Liver (tissue), 8 donors: ENCODE measurements at regions not wholly inside any gene's neighbourhood (a gene's known extent, or its start where the extent isn't known, plus 50 kb on each side); places are given as distances from the start of the nearest gene placed in this dataset.

Source experiments
- DNase-seq: peaks from one replicate; pipeline ENCODE4 v3.0.0-alpha.2; 2017; ENCODE audit warnings: low spot score
- H3K27ac ChIP-seq, 2 donors: one replicate each; pipeline ENCODE4 v1.7.0; 2013; ENCODE audit warnings: inconsistent platforms in 2 of 2, low read length in 2 of 2, control low read depth in 1 of 2, low read depth in 1 of 2, mild to moderate bottlenecking in 1 of 2
- H3K27me3 ChIP-seq, 4 donors: one replicate each; pipeline versions ENCODE4 v1.6.1 to v1.7.0; 2013; ENCODE audit warnings: low read length in 3 of 4, inconsistent platforms in 1 of 4, mild to moderate bottlenecking in 1 of 4, moderate library complexity in 1 of 4; ENCODE audit not compliant: control insufficient read depth in 4 of 4, insufficient read depth in 4 of 4
- H3K36me3 ChIP-seq, 4 donors: one replicate each; pipeline versions ENCODE4 v1.6.1 to v1.7.0; 2013; ENCODE audit warnings: low read length in 3 of 4, mild to moderate bottlenecking in 3 of 4, low read depth in 1 of 4, moderate library complexity in 1 of 4; ENCODE audit not compliant: control insufficient read depth in 4 of 4, insufficient read depth in 3 of 4
- H3K4me1 ChIP-seq, 4 donors: one replicate each; pipeline versions ENCODE4 v1.6.1 to v1.7.0; 2013; ENCODE audit warnings: low read length in 3 of 4, mild to moderate bottlenecking in 3 of 4, moderate library complexity in 1 of 4; ENCODE audit not compliant: control insufficient read depth in 4 of 4, insufficient read depth in 4 of 4
- H3K4me3 ChIP-seq, 3 donors: one replicate each; pipeline versions ENCODE4 v1.6.1 to v1.7.0; 2013; ENCODE audit warnings: low read length in 3 of 3, control low read depth in 1 of 3, low read depth in 1 of 3, mild to moderate bottlenecking in 1 of 3
- H3K9ac ChIP-seq, 2 donors: one replicate each; pipeline ENCODE4 v1.7.0; 2013; ENCODE audit warnings: low read length in 2 of 2, mild to moderate bottlenecking in 2 of 2, moderate library complexity in 2 of 2, control low read depth in 1 of 2, low read depth in 1 of 2
- H3K9me3 ChIP-seq, 4 donors: one replicate each; pipeline versions ENCODE4 v1.6.1 to v1.7.0; 2013; ENCODE audit warnings: low read length in 3 of 4; ENCODE audit not compliant: control insufficient read depth in 4 of 4
- ATF3 ChIP-seq: IDR thresholded peaks from 2 replicates; pipeline ENCODE4 v1.6.1; 2016; ENCODE audit warnings: antibody characterized with exemption
- EGR1 ChIP-seq, 2 donors: IDR thresholded peaks; 2 replicates each; pipeline ENCODE4 v1.6.1; 2016 to 2018; ENCODE audit warnings: antibody characterized with exemption in 2 of 2, low read depth in 2 of 2
- FOXA1 ChIP-seq: IDR thresholded peaks from 2 replicates; pipeline ENCODE4 v1.6.1; 2016; ENCODE audit warnings: antibody characterized with exemption
- FOXA2 ChIP-seq: IDR thresholded peaks from 2 replicates; pipeline ENCODE4 v1.6.1; 2016; ENCODE audit warnings: antibody characterized with exemption
- GABPA ChIP-seq, 2 donors: IDR thresholded peaks in 1 of 2; conservative IDR thresholded peaks in 1 of 2; 2 replicates each; pipeline ENCODE4 v1.6.1; 2016; ENCODE audit warnings: antibody characterized with exemption in 2 of 2, mild to moderate bottlenecking in 1 of 2, moderate library complexity in 1 of 2
- HNF4A ChIP-seq, 2 donors: conservative IDR thresholded peaks; 2 replicates each; pipeline ENCODE4 v1.6.1; 2016; ENCODE audit warnings: antibody characterized with exemption in 2 of 2, mild to moderate bottlenecking in 2 of 2
- HNF4G ChIP-seq: IDR thresholded peaks from 2 replicates; pipeline ENCODE4 v1.6.1; 2016; ENCODE audit warnings: antibody characterized with exemption
- JUND ChIP-seq, 2 donors: IDR thresholded peaks; 2 replicates each; pipeline ENCODE4 v1.6.1; 2016; ENCODE audit warnings: antibody characterized with exemption in 2 of 2
- MAX ChIP-seq: IDR thresholded peaks from 2 replicates; pipeline ENCODE4 v1.6.1; 2016; ENCODE audit warnings: antibody characterized with exemption
- NR2F2 ChIP-seq: IDR thresholded peaks from 2 replicates; pipeline ENCODE4 v1.6.1; 2016; ENCODE audit warnings: antibody characterized with exemption
- RAD21 ChIP-seq, 2 donors: IDR thresholded peaks; 2 replicates each; pipeline ENCODE4 v1.6.1; 2016; ENCODE audit warnings: antibody characterized with exemption in 2 of 2, mild to moderate bottlenecking in 2 of 2
- REST ChIP-seq: IDR thresholded peaks from 2 replicates; pipeline ENCODE4 v1.6.1; 2016; ENCODE audit warnings: antibody characterized with exemption, mild to moderate bottlenecking
- RXRA ChIP-seq, 2 donors: IDR thresholded peaks; 2 replicates each; pipeline ENCODE4 v1.6.1; 2017 to 2018; ENCODE audit warnings: antibody characterized with exemption in 2 of 2, mild to moderate bottlenecking in 1 of 2
- SP1 ChIP-seq: IDR thresholded peaks from 2 replicates; pipeline ENCODE4 v1.6.1; 2018; ENCODE audit warnings: antibody characterized with exemption, mild to moderate bottlenecking
- TAF1 ChIP-seq: conservative IDR thresholded peaks from 2 replicates; pipeline ENCODE4 v1.6.1; 2016; ENCODE audit warnings: antibody characterized with exemption, mild to moderate bottlenecking
- YY1 ChIP-seq: IDR thresholded peaks from 2 replicates; pipeline ENCODE4 v1.6.1; 2016; ENCODE audit warnings: antibody characterized with exemption, mild to moderate bottlenecking
- WGBS: extraction: QIAGEN DNeasy Blood & Tissue Kit; methylation state at CpG from one replicate; pipeline ENCODE4 v1.1.7; 2013; 5-methylcytosine and 5-hydroxymethylcytosine counted together
- TF ChIP-seq, protein P1 (sequence below): IDR thresholded peaks from 2 replicates; pipeline ENCODE4 v1.6.1; 2016; ENCODE audit warnings: antibody characterized with exemption
- TF ChIP-seq, protein P2 (sequence below): fragments of 150-350 bp; IDR thresholded peaks from 2 replicates; pipeline ENCODE4 v1.5.1; 2017; ENCODE audit warnings: improper control_type of control experiment, low read depth, low read length; ENCODE audit not compliant: missing input control
- donor health status: healthy.
- donor health status: healthy.
- donor health status: healthy.
- donor health status: healthy.
- donor health status: healthy.

DNA sequence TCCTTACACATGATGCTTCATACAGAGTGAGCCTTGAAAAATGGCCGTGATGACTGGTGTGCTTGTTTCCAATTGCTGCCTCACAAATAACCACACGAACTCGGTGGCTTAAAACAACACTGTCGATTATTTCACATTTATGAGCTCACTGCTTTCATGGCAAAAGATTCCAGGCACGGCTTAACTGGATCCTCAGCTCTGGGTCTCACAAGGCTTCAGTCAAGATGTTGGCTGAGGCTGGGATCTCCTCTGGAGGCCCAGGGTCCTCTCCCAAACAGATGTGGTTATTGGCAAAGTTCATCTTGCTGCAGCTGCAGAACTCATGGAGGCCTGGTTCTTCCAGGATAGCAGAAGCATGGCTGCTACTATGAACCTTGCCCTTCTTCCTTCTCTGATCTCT lies 144.6 kb downstream of the TFAP2C start:
- Histone ChIP-seq H3K4me1 (no peaks in the 10 kb centered on the region), H3K4me3 (no peak overlapping the region), H3K27ac (no peak overlapping the region), H3K27me3 (no peaks in the 10 kb centered on the region), H3K9ac (no peak overlapping the region), H3K9me3 (no peaks in the 10 kb centered on the region), H3K36me3 (no peaks in the 10 kb centered on the region)
- TF ChIP-seq, protein P1, sequence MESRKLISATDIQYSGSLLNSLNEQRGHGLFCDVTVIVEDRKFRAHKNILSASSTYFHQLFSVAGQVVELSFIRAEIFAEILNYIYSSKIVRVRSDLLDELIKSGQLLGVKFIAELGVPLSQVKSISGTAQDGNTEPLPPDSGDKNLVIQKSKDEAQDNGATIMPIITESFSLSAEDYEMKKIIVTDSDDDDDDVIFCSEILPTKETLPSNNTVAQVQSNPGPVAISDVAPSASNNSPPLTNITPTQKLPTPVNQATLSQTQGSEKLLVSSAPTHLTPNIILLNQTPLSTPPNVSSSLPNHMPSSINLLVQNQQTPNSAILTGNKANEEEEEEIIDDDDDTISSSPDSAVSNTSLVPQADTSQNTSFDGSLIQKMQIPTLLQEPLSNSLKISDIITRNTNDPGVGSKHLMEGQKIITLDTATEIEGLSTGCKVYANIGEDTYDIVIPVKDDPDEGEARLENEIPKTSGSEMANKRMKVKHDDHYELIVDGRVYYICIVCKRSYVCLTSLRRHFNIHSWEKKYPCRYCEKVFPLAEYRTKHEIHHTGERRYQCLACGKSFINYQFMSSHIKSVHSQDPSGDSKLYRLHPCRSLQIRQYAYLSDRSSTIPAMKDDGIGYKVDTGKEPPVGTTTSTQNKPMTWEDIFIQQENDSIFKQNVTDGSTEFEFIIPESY = no peak
- TF ChIP-seq TAF1 (no peak), EGR1 (IDR thresholded peaks at IDR 0.05; ENCODE audit: low read depth in 2 of 2) (no peak)
- DNase-seq = no peak
- 95% methylated on average over 5 of the region's 5 CpGs for WGBS

- Histone ChIP-seq H3K27me3 (no peaks in the 10 kb centered on the region), H3K9ac (no peak overlapping the region), H3K27ac (no peak overlapping the region), H3K36me3 (no peaks in the 10 kb centered on the region), H3K4me1 (no peaks in the 10 kb centered on the region), H3K9me3 (no peaks in the 10 kb centered on the region), H3K4me3 (no peak overlapping the region)
- no peak for DNase-seq
- TF ChIP-seq NR2F2 (no peak), HNF4A (conservative IDR thresholded peaks at IDR 0.05) (no peak), ATF3 (no peak), HNF4G (no peak), EGR1 (IDR thresholded peaks at IDR 0.05; ENCODE audit: low read depth in 2 of 2) (no peak), RAD21 (IDR thresholded peaks at IDR 0.05) (no peak), SP1 (no peak), FOXA2 (no peak), TAF1 (no peak), JUND (IDR thresholded peaks at IDR 0.05) (no peak), YY1 (no peak), REST (no peak), FOXA1 (no peak), MAX (no peak), GABPA (IDR thresholded peaks at IDR 0.05 in 1 of 2, conservative IDR thresholded peaks at IDR 0.05 in 1 of 2) (no peak), RXRA (IDR thresholded peaks at IDR 0.05) (no peak)
- TF ChIP-seq, protein P2, sequence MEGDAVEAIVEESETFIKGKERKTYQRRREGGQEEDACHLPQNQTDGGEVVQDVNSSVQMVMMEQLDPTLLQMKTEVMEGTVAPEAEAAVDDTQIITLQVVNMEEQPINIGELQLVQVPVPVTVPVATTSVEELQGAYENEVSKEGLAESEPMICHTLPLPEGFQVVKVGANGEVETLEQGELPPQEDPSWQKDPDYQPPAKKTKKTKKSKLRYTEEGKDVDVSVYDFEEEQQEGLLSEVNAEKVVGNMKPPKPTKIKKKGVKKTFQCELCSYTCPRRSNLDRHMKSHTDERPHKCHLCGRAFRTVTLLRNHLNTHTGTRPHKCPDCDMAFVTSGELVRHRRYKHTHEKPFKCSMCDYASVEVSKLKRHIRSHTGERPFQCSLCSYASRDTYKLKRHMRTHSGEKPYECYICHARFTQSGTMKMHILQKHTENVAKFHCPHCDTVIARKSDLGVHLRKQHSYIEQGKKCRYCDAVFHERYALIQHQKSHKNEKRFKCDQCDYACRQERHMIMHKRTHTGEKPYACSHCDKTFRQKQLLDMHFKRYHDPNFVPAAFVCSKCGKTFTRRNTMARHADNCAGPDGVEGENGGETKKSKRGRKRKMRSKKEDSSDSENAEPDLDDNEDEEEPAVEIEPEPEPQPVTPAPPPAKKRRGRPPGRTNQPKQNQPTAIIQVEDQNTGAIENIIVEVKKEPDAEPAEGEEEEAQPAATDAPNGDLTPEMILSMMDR = no peak
- TF ChIP-seq, protein P1 = no peak
- 84% methylated on average over 5 of the region's 5 CpGs for WGBS
These were observed 145.8 kb downstream of the TFAP2C start for GRCh38 chr20:56774873-56775272.
